Peyer's patch (tissue), 4 donors: ENCODE measurements at regions not wholly inside any gene's neighbourhood (a gene's known extent, or its start where the extent isn't known, plus 50 kb on each side); places are given as distances from the start of the nearest gene placed in this dataset.

ENCODE experiments used
- DNase-seq, 3 donors: peaks; one replicate each; pipeline ENCODE4 v3.0.0-alpha.2; 2017 to 2019
- H3K27ac ChIP-seq, 4 donors: fragments of 200-600 bp; sonication (generic); one replicate each; pipeline ENCODE4 v1.5.1; 2016 to 2019
- H3K27me3 ChIP-seq, 2 donors: fragments of 200-600 bp; sonication (generic); one replicate each; pipeline ENCODE4 v1.5.1; 2019
- H3K36me3 ChIP-seq, 3 donors: fragments of 200-600 bp; sonication (generic); one replicate each; pipeline ENCODE4 v1.5.1; 2016 to 2019
- H3K4me1 ChIP-seq, 4 donors: fragments of 200-600 bp; sonication (generic); one replicate each; pipeline ENCODE4 v1.5.1; 2016 to 2019
- H3K4me3 ChIP-seq, 4 donors: fragments of 200-600 bp; sonication (generic); 1 replicate in 3 of 4; 2 replicates in 1 of 4; pipeline ENCODE4 v1.5.1; 2016 to 2019; ENCODE audit warnings: mild to moderate bottlenecking in 1 of 4
- H3K9me3 ChIP-seq, 4 donors: fragments of 200-600 bp; sonication (generic); one replicate each; pipeline ENCODE4 v1.5.1; 2016 to 2019; ENCODE audit warnings: mild to moderate bottlenecking in 1 of 4
- CTCF ChIP-seq, 6 experiments: fragments of 450-650 bp in 4 of 6; fragments of 200-600 bp in 2 of 6; sonication (generic) in 1 of 6; IDR thresholded peaks; one replicate each; pipeline ENCODE4 v1.5.1; 2017 to 2019; ENCODE audit warnings: antibody characterized with exemption in 6 of 6, mild to moderate bottlenecking in 3 of 6, moderate library complexity in 1 of 6
- POLR2A ChIP-seq, 2 donors: fragments of 450-650 bp; IDR thresholded peaks; one replicate each; pipeline ENCODE4 v1.5.1; 2017; ENCODE audit warnings: antibody characterized with exemption in 2 of 2, mild to moderate bottlenecking in 2 of 2, moderate library complexity in 2 of 2

DNA sequence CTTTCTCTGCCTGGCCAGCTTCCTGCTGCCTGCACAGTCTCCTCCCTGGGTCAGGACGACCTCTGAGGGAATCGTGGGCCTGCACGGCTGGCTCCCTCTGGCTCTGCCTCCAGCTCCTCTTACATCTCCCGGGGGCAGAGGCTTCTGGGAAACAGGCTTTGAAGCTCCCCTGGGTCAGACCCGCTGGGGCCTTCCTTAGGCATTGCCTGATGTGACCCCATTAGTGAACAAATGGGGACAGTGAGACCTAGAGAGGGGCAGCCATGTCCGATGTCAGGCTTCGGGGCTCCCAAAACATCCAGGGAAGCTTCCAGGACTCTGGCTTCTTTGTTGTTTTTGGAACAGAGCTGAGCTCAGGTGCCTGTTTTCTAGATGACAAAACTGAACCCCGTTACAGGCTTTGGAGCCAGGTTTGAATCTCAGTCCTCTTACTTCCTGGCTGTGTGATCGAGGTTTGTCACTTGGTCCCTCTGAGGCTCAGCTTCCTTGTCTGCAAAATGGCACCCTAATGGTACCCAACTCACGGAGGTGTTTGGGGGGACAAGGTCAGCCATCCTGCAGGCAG is 94.3 kb downstream of the CEBPB start:
- H3K4me3 ChIP-seq, result no peak overlapping the region
- TF ChIP-seq POLR2A (IDR thresholded peaks at IDR 0.05), result no peak
- no peak for TF ChIP-seq CTCF (IDR thresholded peaks at IDR 0.05)
- H3K27me3 ChIP-seq, result no peaks in the 10 kb centered on the region
- peak overlapping the region; percentile 70 to 80 (median 74) for H3K27ac ChIP-seq
- H3K36me3 ChIP-seq, result no peaks in the 10 kb centered on the region
- H3K9me3 ChIP-seq, result no peaks in the 10 kb centered on the region
- no peak for DNase-seq
- H3K4me1 ChIP-seq, result peaks cover 0 to 28% (median 3%) of the 10 kb centered on the region in 4 donors

GRCh38 chr20:50285376-50286173 is 94.9 kb downstream of the CEBPB start:
- peak in 2 of 3 donors; percentile 68 to 69 for DNase-seq
- no peaks in the 10 kb centered on the region for H3K9me3 ChIP-seq
- H3K27ac ChIP-seq, result peak overlapping the region; percentile 70 to 80 (median 74)
- no peak for TF ChIP-seq POLR2A (IDR thresholded peaks at IDR 0.05)
- TF ChIP-seq CTCF (IDR thresholded peaks at IDR 0.05), result no peak
- no peaks in the 10 kb centered on the region for H3K36me3 ChIP-seq
- H3K4me1 ChIP-seq, result peaks cover 0 to 28% (median 3%) of the 10 kb centered on the region in 4 donors
- H3K4me3 ChIP-seq, result no peak overlapping the region
- no peaks in the 10 kb centered on the region for H3K27me3 ChIP-seq

DNA sequence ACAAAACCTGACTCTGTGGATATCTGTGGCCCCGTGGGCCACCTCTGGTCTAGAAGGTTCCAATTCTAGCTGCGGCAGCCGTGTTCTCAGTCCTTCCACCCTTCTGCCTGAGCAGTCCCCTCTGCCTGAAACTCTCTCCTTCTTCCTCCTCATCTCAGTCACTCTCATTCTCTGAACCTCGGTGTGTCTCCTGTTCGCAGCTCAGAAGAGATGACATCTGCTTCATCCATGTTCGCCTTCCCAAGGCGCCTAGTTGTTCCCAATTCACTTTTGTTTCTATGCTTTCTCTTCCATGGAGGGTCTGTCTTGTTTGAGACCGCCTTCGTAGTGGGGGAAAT is 95.5 kb downstream of the CEBPB start:
- Histone ChIP-seq H3K27me3 (no peaks in the 10 kb centered on the region), H3K27ac (peak overlapping the region; percentile 70 to 80 (median 71)), H3K4me1 (peaks cover 0 to 28% (median 3%) of the 10 kb centered on the region in 4 donors), H3K36me3 (no peaks in the 10 kb centered on the region), H3K4me3 (no peak overlapping the region), H3K9me3 (no peaks in the 10 kb centered on the region)
- no peak for DNase-seq
- no peak for TF ChIP-seq CTCF (IDR thresholded peaks at IDR 0.05)
- no peak for TF ChIP-seq POLR2A (IDR thresholded peaks at IDR 0.05)

DNA sequence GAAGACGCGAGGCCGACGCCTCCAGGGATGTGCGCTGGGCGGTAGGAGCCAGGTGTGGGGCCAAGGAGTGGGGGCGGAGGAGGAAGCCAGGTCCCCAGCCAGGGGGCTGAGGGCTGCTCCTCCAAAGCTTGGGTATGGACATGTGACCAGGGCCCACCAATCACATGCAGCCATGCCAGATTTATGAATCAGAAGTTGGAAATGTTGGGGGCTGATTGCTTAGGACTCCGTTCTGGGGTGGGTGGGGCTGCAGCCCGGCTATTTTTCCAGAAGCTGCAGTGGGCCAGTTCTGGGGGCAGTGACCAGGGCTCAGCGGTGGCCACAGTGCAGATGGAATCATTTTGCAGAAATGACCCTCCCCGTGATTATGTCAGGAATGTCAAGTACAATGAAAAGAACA is 96.0 kb downstream of the CEBPB start:
- Histone ChIP-seq H3K4me3 (no peak overlapping the region), H3K27me3 (no peaks in the 10 kb centered on the region), H3K9me3 (no peaks in the 10 kb centered on the region), H3K27ac (peak overlapping the region; percentile 70 to 80 (median 71)), H3K4me1 (peaks cover 0 to 28% (median 3%) of the 10 kb centered on the region in 4 donors), H3K36me3 (no peaks in the 10 kb centered on the region)
- peak in 2 of 3 donors; percentile 52 to 65 for DNase-seq
- TF ChIP-seq POLR2A (IDR thresholded peaks at IDR 0.05) (no peak), CTCF (IDR thresholded peaks at IDR 0.05) (no peak)

- DNase-seq, result no peak
- Histone ChIP-seq H3K9me3 (no peaks in the 10 kb centered on the region), H3K4me1 (peaks cover 0 to 35% (median 3%) of the 10 kb centered on the region in 4 donors), H3K27ac (no peak overlapping the region), H3K36me3 (no peaks in the 10 kb centered on the region), H3K27me3 (no peaks in the 10 kb centered on the region), H3K4me3 (no peak overlapping the region)
- TF ChIP-seq POLR2A (IDR thresholded peaks at IDR 0.05) (no peak), CTCF (IDR thresholded peaks at IDR 0.05) (no peak)
Observed at GRCh38 chr20:50287512-50287911, 96.9 kb downstream of the CEBPB start.
